AG08395 (cell line): ENCODE measurements at regions not wholly inside any gene's neighbourhood (a gene's known extent, or its start where the extent isn't known, plus 50 kb on each side); places are given as distances from the start of the nearest gene placed in this dataset.
"Not testable (repeated sequence)": the region's sequence is repeated elsewhere in the genome, so short reads cannot be mapped to it uniquely, and the experiment has no call there.

ENCODE experiments used
- DNase-seq: peaks from one replicate; pipeline ENCODE4 v3.0.0; 2012; ENCODE audit warnings: mixed read lengths, low spot score

DNA sequence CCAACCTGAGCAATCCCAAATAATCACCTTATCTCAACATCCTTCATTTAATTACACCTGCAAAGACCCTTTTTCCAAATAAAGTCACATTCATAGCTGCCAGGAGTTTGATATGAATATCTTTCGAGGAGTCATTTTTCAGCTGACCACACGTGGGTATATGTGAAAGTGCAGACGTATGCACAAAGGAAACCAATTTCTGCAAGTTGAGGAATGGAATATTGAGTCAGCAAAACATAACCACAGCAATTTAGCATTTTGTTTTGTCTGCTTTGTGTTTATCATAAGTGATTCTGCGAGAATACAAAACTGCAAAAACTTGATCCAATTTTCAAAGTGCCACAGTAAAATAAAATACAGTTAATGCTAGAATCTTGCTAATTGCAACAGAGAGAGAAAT lies 295.9 kb downstream of the SUCLA2 start:
- no peak for DNase-seq

DNA sequence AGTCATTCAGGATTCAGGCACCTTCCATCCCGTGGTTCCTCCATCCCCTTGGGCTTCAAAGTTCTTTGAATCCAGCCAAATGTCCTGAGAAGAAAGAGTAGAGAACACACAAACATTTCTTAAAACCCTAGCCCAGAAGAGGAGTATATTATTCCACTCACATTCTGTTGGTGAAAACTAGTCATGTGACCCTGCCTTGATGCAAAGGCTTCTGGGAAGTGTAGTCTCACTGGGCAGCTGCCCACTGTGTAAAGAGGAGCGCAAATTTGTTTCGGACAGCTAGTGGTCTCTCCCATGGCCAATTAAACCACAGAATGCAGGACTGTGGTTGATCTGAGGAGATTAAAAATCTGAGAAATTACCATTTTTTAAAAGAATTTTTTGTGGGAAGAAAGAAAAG lies 304.4 kb downstream of the SUCLA2 start:
- no peak for DNase-seq

DNA sequence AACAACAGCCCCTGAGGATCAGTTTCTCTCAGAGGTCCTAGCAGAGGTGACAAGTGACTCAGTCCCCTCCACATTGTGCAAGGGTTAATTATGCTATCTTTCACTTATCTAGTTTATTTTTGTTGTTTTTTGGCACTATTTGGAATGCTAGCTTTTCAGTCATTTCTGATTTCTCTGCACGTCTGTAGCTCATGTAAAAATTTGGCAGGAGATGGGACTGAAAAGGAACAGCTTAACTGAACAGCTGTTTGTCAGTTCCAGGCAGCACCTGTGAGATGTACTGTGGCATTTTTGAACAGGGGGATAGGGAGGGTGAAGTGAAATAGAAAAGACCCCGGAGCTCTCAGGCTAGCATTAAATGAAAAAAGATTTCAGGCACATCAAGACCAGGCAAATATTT lies 313.5 kb downstream of the SUCLA2 start:
- DNase-seq, result no peak

DNA sequence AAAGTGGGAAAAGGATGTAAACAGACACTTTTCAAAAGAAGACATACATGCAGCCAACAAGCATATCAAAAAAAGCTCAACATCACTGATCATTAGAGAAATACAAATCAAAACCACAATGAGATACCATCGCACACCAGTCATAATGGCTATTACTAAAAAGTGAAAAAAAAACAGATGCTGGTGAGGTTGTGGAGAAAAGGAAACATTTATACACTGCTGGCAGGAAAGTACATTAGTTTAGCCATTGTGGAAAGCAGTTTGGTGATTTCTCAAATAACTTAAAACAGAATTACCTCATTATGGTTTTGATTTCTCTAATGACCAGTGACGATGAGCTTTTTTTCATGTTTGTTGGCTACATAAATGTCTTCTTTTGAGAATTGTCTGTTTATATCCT lies 315.9 kb downstream of the SUCLA2 start:
- DNase-seq, result not testable (repeated sequence)

DNA sequence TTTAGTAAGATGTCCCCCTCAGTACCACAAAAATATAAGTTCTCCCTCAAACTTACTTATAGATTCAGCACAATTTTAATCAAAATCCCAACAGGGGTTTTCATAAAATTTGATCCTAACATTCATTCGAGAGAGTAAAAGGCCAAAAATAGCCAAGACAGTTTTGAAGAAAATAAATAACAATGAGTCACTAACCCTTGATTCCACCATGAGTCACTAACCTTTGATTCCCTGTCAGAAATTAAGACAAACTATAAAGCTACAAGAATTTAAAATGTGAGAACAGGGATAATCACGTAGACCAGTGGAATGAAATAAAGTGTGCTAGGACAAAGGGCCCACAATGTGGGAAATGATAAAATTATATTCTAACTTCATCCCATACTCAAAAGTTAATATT lies 320.3 kb downstream of the SUCLA2 start:
- DNase-seq, result peak; percentile 45

DNA sequence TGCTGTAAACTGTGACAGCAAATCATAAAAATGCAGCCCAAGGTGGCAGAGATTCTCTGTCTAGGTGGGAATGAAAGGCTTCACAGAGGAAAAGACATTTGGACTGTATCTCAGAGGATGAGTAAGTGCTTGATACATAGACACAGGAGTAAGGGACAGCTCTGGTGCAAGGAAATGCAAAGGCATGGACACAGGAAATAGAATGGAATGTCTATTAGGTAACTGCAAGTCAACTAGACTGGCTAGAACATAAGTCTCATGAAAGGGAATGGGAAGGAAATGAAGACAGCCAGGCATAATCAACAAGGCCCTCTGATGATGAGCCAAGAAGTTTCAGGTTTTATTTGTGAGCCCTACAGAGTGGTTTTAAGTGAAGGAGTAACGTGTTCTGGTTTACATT lies 321.7 kb downstream of the SUCLA2 start:
- DNase-seq, result peak; percentile 64

DNA sequence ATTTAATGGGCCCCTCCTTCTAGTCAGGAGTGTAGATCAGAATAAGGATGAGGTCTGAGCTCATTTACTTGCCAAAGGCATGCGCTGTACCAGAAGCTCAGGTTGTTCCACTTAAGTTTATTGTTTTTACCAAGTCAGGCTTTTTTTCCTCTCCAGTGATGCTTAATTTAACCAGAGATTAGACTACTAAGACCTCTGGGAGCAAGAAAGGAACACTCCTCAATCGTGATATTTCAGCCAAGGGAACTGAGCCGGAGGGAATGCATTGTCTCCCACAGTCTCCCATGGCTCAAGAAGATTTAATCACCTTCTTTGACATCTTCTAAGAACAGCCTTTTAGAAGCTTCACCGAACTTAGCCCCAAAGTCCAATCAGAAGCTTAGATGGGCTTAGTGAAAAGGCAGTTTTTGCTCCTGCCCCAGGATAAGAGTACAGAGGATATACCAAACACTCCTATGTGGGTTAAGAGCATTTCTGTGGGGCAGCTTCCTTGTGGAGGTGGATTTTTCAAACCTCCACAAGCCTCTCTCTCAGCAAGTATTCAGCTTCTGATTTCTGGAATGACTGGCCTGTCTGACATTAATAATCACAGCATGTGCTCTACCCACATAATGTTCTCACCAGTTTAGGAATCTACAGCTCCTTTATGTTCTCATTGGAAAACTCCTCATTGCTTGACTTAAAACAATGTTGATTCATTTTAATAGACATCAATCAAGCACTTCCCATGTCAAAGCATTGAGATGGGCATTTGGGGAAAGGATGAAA lies 322.7 kb downstream of the SUCLA2 start:
- DNase-seq, result no peak

DNA sequence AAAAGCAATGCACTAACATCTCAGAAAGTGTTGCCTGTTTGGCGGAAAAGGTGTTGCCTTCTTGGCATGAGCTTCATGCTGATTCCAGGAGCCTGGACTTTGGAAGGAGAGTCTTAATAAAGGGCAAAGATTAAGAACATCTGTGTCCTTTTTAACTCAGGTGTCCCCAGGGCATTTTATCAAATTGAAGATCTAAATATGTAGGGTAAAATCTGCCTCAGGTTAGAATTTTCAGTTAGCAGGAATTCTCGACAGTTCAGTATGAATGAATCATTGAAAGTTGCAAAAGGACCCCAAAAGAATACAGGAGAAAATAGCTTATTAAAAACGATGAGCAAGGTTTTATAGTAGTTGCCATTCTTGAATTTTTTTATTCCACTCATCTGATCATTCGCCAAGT lies 325.2 kb downstream of the SUCLA2 start:
- no peak for DNase-seq

DNA sequence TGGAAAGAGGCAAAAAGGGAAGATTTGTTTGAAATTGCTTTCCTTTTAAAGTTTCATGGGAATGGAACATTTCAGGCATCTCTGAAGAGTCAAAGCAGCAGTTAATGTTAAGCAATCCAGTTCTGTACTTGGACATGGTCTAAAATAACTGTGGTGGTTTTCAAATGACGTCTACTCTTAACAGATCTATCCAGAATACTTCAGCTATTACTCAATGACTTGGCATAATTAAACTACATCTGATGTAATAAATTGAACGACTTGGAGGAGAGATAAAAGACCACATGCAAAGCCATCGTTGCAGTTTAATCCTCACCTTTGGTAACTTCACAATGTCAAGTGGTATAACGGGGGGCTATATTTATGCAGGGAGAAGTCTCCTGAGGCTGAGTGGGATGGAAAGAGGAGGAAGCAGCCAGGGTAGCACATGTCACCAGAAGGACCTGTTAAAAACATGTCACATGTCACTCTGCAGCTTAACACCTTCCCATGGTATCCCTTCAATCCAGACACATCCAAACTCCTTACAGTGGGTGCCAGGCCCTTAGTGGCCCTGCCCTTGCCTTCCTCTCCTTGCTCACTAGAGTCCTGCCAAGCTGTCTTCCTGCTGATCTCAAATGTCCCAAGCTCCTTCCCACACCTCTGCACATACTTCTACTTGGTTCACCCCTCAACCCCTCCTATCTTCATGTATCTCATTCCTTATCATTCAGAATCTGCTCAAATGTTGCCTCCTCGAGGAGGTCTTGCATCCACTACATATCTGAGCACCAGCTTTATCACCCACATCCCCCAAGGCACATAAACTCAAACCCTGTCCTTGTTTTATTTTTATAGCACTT lies 327.8 kb downstream of the SUCLA2 start:
- DNase-seq, result peak; percentile 86

DNA sequence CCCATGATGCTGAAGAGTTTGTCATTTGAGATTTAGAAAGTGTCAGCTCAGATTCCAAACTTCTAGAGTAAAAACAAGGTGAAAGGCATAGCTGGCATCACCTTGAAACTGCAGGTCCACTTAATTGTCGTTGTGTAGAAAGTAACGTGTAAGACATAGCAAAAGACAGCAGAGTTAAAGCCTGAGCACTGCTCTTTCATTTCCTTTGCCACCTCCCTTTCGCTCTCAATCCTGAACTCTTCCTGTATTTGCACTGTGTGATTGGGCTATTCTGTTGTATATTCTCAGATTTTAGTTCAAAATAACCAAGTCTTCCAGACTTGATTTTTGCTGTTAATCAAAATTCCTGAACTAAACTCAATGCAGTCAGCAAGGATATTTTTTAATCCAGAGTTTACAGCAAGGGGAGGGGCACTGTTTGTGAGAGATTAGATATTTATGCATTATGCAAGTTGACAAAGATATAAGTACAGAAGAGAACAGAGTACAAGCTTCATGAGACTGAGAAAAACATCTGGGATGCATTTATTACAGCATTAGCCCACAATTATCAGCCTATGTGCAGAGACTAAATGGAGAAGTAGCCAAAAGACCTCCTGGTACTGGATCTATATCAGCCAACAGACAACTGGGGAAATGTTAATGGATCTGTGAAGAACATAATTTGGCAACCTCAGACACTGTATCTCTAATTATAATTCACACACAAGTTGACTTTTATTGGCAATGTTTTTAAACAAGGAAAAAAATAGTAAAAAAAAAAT lies 328.6 kb downstream of the SUCLA2 start:
- peak; percentile 21 for DNase-seq

DNA sequence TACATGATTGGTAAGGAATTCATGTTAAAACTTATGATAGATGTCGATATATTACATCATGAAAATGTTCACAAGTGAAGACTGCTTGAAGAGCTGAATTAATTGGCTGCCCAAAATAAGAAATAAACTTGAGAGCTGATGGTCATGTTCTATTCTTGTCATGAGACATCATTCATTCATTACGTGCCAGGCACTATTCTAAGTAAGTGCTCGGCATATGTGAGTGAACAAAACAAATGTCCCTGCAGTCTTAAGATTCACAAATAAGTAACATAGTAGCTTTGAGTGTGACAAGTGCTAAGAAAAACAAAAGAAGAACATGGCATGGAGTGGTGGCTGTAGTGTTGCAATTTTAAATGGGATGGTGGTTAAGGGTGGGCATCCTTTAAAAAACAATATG lies 329.3 kb downstream of the SUCLA2 start:
- DNase-seq, result no peak

DNA sequence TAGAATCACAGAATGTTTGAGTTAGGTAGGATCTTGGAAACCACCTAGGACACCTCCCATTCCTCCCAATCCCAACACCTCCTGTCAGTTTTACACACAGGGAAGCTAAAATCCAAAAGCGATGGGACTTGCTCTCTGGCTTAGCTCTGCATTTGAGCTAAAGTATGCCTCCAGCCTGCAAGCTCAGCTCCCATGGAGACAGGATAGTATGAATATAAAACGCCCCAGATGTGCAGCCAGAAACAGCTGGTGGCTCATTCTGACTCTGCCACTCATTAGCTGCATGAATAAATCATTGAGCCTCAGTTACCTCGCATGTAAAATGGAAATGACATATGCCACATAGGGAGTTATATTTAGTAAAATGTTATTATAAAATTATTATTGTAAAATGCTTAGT lies 336.0 kb downstream of the SUCLA2 start:
- no peak for DNase-seq

DNA sequence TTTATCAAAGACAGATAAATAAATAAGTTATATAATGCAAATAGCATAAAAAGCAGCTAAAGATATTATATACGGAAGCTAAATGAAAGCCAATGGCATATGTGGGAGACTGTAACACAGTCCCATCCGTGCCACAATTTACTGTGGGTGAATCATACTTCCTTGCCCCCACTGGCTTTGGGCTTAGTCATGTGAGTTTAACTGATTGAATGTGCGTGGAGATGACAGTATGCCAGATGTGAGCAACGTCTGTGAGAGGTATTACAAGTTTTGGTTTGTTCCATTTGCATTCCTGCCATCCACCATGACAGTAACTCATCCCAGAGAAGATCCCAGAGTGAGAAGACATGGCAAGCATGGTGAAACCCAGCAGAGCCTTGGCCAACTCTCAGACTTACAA lies 340.0 kb downstream of the SUCLA2 start:
- peak; percentile 82 for DNase-seq

DNA sequence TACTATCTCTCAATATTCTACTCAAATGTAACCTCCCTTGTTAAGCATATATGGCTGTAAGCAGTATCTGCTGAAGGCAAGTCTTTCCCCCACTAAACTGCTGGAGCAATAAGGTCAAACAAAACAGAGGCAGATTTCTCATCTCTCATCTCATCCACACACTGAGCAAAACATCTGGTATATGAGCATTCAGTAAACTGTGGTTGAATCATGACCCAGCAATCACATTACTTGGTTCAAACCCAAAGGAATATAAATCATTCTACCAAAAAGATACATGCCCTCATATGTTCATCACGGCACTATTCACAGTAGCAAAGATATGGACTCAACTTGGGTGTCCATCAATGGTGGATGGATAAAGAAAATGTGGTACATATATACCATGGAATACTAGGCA lies 344.4 kb downstream of the SUCLA2 start:
- no peak for DNase-seq

DNA sequence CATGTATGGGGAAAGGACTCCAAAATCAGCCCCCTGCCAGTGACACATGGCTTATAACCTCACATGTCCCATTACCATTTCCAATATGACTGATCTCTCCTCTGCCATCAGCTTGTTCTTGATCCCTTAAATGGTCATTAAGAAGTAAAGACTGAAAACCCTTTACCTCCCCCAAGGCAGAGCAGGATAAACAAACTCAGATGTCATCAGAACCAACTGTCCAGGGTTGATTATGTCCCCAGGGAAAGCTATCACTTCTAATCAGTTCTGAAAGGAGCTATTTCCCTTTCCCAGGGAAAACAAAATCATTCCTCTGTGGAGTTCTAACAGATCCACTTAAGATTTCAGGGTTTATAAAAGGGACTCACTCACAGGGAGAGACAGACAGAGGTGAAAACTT lies 350.9 kb downstream of the SUCLA2 start:
- no peak for DNase-seq

DNA sequence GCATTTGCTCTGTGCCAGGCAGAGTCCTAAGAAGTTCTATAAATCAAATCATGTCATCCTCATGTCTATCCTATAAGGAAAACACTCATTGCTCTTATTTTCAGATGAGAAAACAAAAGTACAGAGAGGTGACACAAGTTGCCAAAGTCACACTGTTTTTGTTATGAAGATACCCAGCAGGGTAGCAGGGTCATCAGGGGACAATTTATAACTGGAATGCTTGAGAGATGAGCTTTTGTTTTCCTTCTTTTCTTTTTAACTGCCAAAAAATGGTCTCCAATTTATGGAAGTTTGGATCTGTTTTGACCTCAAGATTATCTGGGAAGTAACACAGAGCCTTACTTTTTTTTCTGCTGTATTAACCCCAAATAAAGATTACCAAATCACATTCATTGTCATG lies 354.1 kb downstream of the SUCLA2 start:
- DNase-seq, result no peak

DNA sequence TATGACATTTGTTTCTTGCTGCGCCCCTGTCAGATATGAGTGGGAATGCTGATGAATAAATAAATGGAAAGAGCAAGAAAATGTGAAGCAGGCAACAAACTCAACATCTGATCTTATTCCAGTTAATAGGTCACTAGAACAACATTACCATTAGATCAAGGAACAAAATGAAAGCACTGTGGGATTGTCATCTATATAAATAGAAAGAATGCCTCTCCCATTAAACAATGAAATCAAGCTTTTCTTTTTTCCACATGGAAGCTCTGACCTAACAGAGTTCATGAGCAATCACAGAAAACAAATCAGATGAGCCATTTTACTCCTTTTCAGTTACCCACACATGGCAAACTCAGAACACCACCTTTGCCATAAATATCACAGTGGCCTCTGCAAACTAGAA lies 354.8 kb downstream of the SUCLA2 start:
- DNase-seq, result no peak

DNA sequence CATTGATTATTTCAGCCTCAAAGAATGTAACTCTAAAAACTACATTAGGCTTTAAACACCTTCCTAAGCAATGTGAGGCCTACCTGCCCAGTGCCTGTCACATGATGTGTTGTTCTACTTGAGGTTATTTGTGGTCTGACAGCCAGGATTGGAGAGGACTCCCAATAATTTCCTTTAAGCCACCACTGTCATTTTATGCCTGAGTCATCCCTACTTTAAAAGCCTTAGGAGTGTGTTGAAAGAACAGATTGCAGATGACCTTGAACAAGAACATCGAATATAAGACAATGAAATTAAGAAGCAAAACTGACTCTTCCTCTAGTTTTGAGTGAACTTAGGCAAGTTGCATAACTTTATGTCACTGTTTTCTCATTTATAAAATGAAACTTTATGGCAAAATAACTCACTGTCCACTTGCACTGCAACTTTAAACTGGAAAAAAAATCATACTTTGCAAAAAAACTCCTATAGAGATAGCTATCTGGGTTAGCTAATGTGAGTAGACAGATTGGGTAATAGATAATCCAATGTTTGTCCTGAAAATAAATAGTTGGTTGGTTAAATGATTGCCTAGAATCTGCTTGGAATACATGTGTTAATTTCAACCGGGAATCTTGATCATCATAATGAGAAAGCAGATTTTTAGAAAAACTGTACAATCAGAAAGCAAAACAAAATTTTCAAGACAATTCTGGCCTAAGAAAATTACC lies 361.2 kb downstream of the SUCLA2 start:
- DNase-seq, result no peak

DNA sequence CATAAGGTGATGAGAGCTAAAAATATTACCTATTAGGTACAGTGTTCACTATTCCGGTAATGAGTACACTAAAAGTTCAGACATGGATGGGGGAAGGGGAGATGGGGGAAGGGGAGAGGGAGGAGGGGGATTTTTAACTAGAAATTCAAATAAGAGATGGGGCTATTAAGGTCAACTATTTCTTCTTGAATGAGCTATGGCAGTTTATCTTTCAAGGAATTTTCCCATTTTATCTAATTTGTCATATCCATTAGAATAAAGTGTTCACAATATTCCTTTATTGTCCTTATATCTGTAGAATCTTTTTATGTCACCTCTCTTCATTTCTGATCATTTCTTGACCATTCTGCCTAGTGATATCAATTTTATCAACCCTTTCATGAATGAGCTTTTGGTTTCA lies 362.4 kb downstream of the SUCLA2 start:
- no peak for DNase-seq

DNA sequence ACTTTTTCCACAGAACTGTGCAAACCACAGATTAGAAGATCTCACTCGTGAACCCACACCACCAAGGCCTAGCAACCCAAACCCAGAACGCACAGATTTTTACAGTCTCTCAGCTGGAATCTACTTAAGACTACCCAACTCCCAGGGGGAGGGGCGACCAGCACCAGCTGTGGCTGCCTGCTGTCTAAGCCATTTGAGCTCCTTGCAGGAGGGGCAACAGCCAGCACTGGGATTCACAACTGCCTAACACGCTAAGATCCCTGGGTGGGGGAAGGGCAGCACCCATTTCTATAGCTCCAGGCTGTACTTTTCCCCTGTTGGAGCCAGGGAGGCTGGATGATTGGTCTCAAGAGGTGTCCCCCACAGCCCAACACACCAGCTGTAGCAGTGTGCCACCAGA lies 368.8 kb downstream of the SUCLA2 start:
- DNase-seq, result no peak

DNA sequence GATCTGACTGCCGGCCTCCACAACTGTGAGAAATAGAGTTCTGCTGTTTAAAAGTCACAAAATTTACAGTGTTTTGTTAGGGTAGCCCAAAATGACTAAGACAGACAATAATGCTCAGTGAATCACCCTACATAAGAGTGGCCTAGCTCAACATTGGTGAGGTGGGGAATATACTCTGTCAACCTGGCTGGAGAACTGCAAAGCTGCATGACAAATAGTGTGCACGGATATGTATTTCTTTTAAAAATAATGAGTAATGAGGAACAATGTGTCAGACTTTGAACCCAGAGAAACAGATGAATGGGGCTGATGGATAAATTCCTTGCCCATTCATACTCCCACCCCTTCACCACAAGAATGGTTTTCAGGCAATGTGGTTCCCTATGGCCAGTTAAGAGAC lies 372.4 kb downstream of the SUCLA2 start:
- DNase-seq, result peak; percentile 14

DNA sequence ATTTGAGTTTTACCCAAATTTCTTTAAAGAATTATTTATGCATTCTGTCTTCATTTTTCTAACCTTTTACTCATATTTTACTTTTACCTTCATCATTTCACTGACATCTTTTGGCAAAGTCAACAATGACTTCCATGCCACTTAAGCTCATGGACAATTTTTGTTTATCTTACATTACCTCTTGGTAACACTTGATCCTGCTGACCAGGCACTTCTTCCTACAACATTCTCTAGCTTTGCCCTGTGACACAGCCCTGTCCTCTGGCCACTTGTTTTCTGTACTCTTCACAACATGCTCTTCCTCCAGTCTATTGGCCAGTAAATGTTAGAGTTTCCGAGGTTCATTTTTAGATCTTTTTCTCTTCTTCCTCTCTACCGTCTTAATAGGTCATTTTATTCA lies 377.2 kb downstream of the SUCLA2 start:
- no peak for DNase-seq
